HL-60 (cell line): ENCODE measurements at regions not wholly inside any gene's neighbourhood (a gene's known extent, or its start where the extent isn't known, plus 50 kb on each side); places are given as distances from the start of the nearest gene placed in this dataset.

Experiments used
- DNase-seq, 2 experiments: peaks; one replicate each; pipeline ENCODE4 v3.0.0-alpha.2; 2010 to 2020; ENCODE audit warnings: low read depth in 1 of 2, low spot score in 1 of 2
- H3K27ac ChIP-seq: fragments of 250-450 bp; sonication (Bioruptor Pico); replicated peaks from 2 replicates; pipeline ENCODE4 v1.5.1; 2020; ENCODE audit warnings: mild to moderate bottlenecking, moderate library complexity
- H3K27me3 ChIP-seq: fragments of 250-450 bp; sonication (Bioruptor Pico); 2 replicates; pipeline ENCODE4 v1.5.1; 2021; ENCODE audit warnings: mild to moderate bottlenecking, moderate library complexity; ENCODE audit not compliant: insufficient read depth, poor library complexity, severe bottlenecking
- H3K4me3 ChIP-seq: replicated peaks from 2 replicates; pipeline ENCODE4 v1.5.1; 2011; ENCODE audit warnings: mild to moderate bottlenecking, control low read depth, low read length; ENCODE audit not compliant: insufficient read depth
- CTCF ChIP-seq: IDR thresholded peaks from one replicate; pipeline ENCODE4 v1.5.1; 2011; ENCODE audit warnings: low read length, control low read depth, inconsistent platforms; ENCODE audit not compliant: insufficient read depth
- GABPA ChIP-seq: IDR thresholded peaks from 2 replicates; pipeline ENCODE4 v1.6.1; 2012; ENCODE audit warnings: low read depth
- POLR2AphosphoS5 ChIP-seq: IDR thresholded peaks from 2 replicates; pipeline ENCODE4 v1.6.1; 2012; ENCODE audit warnings: low read depth
- REST ChIP-seq: IDR thresholded peaks from 2 replicates; pipeline ENCODE4 v1.6.1; 2012; ENCODE audit warnings: low read depth; ENCODE audit not compliant: insufficient replicate concordance
- SPI1 ChIP-seq: IDR thresholded peaks from 2 replicates; pipeline ENCODE4 v1.6.1; 2012; ENCODE audit warnings: low read depth, mild to moderate bottlenecking, borderline replicate concordance

- TF ChIP-seq SPI1 (no peak), GABPA (no peak), REST (no peak), POLR2AphosphoS5 (no peak), CTCF (no peak)
- no peak for DNase-seq
- no peak overlapping the region for H3K27ac ChIP-seq
- no peaks in the 10 kb centered on the region for H3K27me3 ChIP-seq
- H3K4me3 ChIP-seq = no peak overlapping the region
Measured at GRCh38 chr7:116150588-116150987, 59.8 kb upstream of the TES start.

- H3K27me3 ChIP-seq = no peaks in the 10 kb centered on the region
- no peak overlapping the region for H3K27ac ChIP-seq
- TF ChIP-seq REST (no peak), GABPA (no peak), SPI1 (no peak), POLR2AphosphoS5 (no peak), CTCF (no peak)
- no peak for DNase-seq
- no peak overlapping the region for H3K4me3 ChIP-seq
Measured at GRCh38 chr7:116152276-116152675, 58.1 kb upstream of the TES start.

GRCh38 chr7:116153050-116153449 is 57.3 kb upstream of the TES start:
- Histone ChIP-seq H3K27ac (no peak overlapping the region), H3K4me3 (no peak overlapping the region)
- TF ChIP-seq POLR2AphosphoS5 (no peak), GABPA (no peak), REST (no peak), CTCF (no peak), SPI1 (no peak)

More at GRCh38 chr7:116153050-116153449, 57.3 kb upstream of the TES start:
- H3K27me3 ChIP-seq = no peaks in the 10 kb centered on the region
- no peak for DNase-seq
